HG03460 (cell line): ENCODE measurements at regions not wholly inside any gene's neighbourhood (a gene's known extent, or its start where the extent isn't known, plus 50 kb on each side); places are given as distances from the start of the nearest gene placed in this dataset.
"Not testable (repeated sequence)": the region's sequence is repeated elsewhere in the genome, so short reads cannot be mapped to it uniquely, and the experiment has no call there.

Source experiments
- ATAC-seq: cut with Tn5 transposase; IDR thresholded peaks from one replicate; pipeline ENCODE4 v1.9.1; 2021; ENCODE audit not compliant: unreplicated experiment

DNA sequence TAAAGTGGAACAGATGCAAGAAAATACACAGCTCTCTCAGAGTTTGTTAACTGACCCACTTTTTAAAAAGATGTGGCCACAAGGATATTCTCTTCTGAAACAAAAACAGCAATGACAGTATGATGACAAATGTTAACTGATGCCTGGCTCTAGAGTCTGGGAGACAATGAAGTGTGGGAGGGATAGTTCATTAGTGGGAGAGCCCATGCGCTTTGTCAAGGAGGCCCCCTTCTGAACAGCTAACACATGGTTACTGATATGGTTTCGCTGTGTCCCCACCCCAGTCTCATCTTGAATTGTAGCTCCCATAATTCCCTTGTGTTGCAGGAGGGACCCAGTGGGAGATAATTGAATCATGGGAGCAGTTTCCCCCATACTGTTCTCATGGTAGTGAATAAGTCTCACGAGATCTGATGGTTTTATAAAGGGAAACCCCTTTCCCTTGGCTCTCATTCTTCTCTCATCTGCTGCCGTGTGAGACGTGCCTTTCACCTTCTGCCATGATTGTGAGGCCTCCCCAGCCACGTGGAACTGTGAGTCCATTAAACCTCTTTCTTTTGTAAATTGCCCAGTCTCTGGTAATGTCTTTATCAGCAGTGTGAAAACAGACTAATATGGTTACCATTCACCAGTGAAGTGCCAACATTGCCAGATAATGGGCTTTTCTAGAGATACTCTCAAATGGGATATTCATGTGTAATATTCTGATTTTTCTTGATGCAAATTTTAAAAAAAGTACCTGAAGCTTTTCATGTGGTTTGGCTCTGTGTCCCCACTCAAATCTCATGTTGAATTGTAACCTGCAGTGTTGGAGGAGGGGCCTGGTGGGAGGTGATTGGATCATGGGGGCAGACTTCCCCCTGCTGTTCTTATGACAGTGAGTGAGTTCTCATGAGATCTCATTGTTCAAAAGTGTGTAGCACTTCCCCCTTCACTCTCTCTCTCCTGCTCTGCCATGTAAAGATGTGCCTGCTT lies 435.8 kb downstream of the SHISA9 start:
- not testable (repeated sequence) for ATAC-seq

DNA sequence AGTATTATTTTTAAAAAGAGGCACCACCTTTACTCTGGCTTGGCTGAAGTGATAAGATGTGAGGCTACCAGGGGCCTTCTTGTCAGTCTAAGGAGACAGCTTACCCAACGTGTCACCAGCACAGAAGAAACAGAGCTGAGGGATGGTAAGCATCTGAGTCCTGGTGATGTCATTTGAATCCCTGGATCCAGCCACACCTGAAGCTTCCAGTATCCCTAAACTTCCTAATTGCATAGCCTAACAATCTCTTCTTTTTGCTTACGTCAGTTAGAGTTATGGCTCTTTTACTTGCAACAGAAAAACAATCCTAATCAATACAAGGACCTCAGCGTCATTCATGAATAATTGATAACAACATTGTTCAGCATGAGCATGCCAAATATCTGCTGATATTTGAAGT lies 436.6 kb downstream of the SHISA9 start:
- ATAC-seq, result no peak

DNA sequence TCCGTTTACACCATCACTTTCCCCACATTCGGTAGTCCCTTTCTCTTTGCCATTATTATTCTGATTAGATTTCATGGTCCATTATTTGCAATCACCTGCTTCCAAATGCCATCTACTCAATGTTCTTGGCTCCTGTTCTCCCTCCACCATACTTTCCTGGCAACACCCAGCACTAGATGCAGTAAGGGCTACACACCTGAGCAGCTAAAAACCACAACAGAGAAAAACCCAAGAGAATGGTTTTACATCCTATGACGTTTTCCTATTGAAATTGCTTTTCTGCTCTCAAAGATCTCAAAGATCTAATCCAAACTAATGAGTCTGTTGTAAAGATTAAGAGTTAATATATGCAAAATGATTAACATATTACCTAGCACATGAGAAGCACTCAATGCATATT lies 441.3 kb downstream of the SHISA9 start:
- no peak for ATAC-seq

DNA sequence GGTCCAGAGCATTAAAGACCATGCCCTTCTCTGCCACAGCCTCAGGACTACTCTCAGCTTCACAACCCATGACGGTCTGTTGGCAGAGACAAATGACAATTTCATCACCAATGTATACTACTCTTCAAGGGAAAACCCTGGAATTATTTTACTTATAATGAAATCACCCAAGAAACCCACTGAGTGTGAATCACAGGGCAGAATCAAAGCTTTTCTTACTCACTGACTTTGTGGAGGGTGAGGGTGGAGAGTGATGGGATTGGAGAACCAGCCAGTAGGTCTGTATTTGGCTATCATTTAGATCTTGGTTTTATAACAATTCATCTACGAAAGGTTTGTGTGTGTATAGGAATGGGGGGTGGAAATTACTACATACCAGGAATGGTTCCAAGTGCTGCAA lies 442.6 kb downstream of the SHISA9 start:
- ATAC-seq, result no peak

DNA sequence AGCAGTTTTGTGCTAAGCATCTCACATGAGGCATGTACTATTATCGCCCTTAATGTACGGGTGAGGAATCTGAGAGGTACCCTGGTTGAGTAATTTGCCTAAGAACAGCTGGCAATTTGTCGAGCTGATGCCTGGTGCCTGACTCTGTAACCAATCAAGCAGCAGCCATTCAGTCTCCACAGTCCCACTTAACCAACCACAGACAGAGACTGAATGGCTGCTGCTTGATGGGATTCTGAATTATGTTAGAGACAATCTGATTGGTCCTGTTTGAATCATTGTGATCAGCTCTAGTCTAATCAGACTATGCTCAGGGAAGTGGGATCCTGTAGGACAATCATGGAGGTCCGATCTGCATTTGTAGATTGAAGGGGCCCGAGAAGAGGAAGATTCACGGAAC lies 447.0 kb downstream of the SHISA9 start:
- no peak for ATAC-seq

DNA sequence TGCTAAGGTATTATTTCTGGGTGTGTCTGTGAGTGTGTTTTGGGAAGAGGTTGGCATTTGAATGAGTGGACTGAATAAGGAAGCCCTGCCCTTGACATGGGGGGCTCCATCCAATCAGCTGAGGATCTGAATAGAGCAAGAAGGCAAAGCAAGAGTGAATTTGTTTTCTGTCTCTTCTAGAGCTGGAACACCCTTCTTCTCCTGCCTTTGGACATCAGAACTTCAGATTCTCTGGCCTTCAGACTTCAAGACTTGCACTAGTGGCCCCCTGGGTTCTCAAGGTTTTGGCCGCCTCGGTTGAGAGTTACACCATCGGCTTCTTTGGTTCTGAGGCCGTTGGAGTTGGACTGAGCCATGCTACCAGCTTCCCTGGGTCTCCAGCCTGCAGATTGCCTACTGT lies 448.6 kb downstream of the SHISA9 start:
- ATAC-seq, result no peak

DNA sequence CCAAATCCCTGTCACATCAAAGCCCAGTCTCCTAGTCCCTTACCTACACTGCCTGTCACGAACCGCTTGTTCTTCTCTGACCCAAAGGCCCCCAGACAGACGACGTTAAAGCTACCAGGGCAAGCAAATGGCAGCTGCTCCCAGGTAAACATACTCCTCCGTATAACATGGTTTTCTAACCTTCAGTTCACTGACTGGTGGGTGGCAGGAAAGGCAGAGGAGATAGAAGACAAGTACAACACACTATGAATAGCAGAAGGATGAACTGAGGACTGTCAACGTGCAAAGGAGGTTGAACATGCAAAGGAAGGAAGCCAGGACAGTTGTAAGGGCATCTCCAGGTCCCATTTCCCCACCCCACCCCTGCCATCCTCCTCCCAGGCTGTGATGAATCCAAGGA lies 449.8 kb downstream of the SHISA9 start:
- no peak for ATAC-seq

DNA sequence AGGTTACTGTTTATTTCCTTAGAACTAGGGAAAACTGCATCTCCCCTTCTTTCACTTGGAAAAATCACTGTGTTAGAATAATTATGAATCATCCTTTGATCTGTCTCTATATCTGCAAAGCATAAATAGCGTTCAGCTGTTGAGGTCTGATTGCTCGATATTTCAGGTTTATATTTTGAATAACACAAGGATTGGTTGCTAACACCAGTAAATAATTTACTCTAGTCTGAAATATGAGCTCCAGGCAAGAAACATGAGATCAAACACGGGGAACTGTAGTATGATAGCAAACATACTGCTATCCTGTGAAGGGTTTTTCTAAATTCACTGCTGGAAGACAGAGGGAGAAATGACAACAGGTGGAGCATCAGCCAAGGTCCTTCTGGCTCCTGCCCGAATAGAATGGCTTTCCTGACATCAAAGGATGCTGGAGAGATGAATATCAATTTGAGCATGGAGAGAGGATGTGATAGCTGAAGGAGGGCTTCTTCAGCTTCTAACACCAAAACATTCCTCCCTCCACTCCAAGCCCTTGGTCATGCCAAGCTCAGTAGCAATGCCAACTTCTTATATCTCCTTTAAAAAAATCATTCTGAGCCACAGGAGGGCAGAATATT lies 450.3 kb downstream of the SHISA9 start:
- no peak for ATAC-seq

DNA sequence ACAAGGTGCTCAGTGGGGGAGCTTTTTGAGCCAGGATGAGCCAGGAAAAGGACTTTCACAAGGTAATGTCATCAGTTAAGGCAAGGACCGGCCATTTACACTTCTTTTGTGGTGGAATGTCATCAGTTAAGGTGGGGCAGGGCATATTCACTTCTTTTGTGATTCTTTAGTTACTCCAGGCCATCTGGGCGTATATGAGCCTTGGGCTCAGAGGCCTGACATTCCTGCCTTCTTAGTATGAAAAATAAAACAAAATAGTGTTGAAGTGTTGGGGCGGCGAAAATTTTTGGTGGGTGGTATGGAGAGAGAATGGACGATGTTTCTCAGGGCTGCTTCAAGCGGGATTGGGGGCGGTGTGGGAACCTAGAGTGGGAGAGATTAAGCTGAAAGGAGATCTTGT lies 451.4 kb downstream of the SHISA9 start:
- ATAC-seq, result not testable (repeated sequence)

DNA sequence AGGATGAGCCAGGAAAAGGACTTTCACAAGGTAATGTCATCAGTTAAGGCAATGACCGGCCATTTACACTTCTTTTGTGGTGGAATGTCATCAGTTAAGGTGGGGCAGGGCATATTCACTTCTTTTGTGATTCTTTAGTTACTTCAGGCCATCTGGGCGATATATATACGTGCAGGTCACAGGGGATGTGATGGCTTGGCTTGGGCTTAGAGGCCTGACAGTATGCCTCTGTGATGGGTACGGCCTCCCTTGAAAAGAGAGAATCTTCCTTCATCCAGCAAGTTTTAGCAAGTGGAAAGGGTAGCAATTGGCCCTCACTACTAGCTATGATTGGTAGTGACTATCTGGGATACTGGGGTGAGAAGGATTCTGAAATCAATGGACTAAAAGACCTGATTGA lies 456.4 kb downstream of the SHISA9 start:
- ATAC-seq, result not testable (repeated sequence)

DNA sequence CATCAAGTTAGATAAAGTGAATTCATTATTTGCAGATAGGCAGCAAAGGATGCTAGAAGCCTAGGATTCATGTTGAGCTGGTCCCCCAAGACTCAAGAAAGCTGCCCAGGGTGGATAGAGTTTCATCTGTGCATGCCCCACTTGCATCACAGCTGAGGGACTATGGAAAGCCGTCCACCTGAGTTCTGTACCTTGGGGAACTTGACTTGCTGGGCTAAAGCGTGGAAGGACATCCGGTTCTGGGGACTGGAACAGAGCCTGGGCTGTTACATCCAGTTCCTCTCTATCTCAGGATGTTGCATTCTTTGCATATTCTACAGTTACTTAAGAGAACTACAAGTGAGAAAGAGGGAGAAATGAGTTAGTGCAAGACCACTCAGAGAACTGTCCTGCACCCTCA lies 458.4 kb downstream of the SHISA9 start:
- ATAC-seq, result no peak

DNA sequence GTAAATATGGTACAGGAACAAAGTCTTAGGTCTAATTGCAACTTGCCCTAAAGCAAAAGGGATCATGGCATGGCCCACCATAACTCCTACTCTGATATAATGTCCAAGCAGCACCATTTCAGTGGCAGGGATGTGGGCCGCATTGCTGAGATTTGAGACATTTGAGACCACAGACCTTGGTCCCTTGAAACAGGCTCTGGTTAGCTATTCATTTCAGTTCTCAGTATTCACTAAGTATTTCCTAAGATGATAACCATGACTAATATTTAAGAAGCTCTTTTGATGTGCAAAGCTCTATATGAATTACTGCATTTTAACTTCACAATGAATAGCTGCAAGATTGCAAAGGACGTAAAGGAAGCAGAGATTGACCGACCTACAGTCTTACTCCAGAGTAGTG lies 471.0 kb downstream of the SHISA9 start:
- no peak for ATAC-seq

DNA sequence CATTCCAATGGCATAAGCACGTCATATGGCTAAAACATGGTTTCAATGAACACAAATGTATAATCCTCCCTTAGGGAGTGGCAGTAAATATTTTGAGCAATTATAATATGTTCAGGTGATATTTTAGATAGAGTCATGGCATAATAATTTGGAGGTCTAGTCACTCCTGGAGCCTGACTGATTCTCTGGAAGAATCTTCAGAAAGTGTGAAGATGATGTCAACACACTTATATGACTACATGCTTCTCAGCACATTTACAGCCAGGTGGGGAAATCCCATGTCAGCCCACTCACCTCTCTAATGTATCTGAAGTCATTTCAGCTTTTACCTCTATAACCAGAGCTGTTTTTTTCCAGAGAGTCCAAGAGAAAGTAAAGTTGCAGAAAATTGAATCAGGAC lies 474.8 kb downstream of the SHISA9 start:
- peak; percentile 57 for ATAC-seq

DNA sequence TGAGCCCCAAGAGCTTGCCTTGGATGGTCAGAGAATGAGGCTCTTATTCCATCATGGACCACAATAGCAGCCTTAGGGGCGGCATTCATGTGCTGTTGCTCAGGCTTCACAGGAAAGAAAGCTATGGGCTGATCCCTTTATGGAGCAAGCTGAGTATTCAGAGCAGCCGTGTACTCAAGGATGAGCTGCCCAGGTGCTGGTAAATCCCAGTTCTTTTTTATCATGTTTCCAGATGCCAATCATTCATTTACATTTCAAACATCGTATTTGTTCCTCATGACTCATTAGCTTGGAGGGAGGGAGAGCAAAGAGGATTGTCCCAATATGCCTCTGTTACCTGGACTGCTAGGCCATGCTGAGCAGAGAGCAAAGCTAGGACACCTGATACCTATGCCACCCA lies 475.7 kb downstream of the SHISA9 start:
- ATAC-seq, result no peak

DNA sequence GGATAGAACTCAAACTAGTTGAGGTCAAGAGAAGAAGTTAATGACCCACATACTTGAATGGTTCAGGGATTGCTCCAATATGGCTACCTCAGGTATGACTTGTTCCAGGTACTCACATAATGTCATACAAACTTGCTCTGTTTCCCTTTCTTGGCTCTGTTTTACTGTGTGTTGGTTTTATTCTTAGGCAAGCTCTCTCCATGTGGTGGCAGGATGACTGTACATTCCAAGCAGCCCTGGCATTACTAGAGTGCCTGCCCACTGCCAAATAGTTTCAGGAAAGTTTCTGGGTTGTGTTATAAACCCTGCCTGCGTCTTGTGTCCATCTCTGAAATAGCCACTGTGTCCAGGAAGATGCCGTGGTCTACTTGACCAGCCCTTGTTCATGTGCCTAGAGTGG lies 476.8 kb downstream of the SHISA9 start:
- no peak for ATAC-seq

DNA sequence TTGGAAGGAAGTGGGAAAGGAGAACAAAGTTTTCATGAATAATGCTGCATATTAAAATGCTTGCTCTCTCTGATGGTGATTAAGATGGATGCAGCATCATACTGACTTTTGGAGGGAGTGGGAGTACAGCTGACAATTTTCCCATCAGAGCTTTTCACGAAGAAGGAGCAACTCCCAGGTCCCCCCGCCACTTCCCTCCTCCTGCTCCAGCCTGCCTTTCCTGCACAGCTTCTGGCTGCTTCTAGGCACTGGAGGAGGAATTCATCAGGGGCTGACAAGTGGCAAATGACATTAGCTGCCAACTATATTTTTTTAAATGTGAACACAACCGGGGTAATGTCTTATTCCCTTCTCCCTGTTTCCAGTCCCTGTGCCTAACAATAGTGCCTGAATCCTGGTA lies 477.9 kb downstream of the SHISA9 start:
- no peak for ATAC-seq

DNA sequence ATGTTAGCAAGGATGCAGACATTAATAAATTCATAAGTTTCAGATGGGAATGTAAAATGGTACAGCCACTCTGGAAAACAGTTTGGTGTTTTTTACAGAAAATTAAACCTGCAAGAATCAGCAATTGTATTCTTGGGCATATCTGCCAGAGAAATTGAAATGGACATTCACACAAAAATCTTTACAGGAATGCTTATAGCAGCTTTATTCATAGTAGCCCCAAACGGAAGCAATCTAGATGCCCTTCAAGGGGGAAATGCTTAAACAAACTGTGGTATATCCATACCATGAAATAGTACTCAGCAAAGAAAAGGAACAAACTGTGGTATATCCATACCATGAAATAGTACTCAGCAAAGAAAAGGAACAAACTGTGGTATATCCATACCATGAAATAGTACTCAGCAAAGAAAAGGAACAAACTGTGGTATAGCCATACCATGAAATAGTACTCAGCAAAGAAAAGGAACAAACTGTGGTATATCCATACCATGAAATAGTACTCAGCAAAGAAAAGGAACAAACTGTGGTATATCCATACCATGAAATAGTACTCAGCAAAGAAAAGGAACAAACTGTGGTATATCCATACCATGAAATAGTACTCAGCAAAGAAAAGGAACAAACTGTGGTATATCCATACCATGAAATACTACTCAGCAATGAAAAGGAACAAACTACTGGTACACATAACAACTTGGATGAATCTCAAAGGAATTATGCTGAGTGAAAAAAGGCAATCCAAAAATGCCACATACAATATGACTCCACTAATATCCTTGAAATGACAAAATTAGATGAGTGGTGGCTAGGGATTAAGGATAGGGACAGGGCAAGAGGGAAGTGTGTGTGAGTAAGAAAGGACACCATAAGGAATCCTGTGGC lies 484.0 kb downstream of the SHISA9 start:
- not testable (repeated sequence) for ATAC-seq

DNA sequence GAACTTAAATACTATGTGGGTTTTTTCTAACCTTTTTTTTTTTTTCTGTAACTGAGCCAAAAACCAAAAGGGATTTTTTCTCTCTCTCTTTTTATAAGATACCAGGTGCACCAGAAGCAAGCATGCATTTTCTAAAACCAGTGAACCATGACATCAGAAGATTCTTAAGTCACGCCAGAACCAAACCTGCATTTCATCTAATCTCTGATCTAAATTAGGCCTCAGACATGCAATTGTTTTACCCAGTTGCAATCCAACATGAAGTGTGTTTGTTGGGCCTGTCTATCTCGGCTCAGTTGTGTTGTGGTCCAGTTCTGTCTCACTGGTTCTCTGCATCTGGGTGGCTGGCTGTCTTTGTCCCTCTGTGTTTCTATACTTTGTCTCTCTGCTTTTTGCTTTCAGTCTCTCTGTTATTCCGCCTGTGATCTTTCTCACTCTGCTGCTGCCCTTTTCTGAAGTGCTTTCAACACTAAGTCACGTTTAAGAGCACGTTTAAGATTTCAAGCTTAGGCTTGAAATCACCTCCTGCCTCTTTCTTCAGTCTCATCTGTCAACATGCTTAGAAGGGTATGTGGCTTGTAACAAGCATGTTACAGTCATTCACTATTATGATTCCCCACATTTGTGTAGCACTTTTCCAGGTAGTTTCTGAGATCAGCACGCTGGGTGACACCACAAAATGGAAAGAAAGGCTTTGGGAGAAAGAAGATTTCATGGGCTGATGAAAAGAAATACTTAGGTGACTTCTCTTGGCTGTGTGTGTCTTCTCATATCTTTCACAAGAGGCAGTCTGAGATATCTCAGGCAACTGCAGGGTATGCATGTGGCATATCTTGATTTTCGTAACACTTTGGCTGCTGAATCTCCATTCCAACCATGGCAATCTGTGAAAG lies 488.9 kb downstream of the SHISA9 start:
- peak; percentile 64 for ATAC-seq

DNA sequence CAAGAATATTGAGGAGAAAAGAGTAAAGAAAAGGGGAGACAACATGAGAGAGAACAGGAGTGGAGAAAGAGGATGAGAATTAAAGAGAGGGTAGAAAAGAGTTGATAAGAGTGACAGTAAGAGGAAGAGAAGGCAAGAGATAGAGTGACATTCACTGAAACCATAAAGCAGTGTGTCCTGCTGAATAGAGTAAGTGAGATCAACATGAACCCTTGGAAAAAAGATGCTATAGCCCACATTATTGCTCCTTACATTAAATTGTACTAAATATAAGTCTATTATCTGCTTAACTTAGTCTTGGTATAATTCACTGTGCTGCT lies 489.5 kb downstream of the SHISA9 start:
- no peak for ATAC-seq

DNA sequence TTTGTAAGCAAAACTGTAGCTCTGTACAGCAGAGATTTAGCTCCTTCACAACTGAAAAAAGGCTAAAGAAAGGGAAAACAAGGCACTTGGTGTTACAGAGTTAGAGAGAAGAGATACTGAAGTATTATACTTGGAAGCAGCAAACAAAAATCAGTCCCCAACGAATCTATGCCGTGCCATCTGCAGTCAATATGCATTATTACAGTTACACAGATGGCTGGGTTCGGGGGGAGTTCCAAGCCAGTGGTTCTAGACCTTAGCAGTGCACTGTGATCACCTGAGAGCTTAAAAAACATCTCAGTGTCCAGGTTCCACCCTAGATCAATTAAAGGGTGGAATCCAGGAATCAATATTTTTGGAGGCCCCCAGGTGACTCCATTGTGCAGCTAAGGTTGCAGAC lies 489.9 kb downstream of the SHISA9 start:
- no peak for ATAC-seq

DNA sequence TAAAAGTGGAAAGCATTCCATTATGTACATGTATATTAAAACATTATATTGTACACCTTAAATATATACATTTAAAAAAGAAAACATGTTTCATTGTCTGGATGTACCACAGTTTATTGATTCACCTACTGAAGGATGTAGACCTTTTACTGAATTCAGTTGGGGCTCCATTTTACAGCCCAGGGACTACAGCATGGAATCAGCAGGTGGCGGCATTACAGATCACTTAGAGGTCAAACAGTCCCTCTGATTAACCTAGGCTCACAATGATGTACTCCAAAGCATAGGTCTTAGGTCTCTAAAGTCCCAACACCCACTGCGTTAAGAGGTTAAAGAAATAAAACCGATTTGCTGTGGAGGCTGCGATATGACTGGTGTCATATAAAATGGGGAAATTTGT lies 490.9 kb downstream of the SHISA9 start:
- ATAC-seq, result no peak
